ENCODE measurements at regions not wholly inside any gene's neighbourhood (a gene's known extent, or its start where the extent isn't known, plus 50 kb on each side); places are given as distances from the start of the nearest gene placed in this dataset.

- TF ChIP-seq EZH2phosphoT487 (conservative IDR thresholded peaks at IDR 0.05; ENCODE audit: low read length) = no peak
- TF ChIP-seq, protein P1, sequence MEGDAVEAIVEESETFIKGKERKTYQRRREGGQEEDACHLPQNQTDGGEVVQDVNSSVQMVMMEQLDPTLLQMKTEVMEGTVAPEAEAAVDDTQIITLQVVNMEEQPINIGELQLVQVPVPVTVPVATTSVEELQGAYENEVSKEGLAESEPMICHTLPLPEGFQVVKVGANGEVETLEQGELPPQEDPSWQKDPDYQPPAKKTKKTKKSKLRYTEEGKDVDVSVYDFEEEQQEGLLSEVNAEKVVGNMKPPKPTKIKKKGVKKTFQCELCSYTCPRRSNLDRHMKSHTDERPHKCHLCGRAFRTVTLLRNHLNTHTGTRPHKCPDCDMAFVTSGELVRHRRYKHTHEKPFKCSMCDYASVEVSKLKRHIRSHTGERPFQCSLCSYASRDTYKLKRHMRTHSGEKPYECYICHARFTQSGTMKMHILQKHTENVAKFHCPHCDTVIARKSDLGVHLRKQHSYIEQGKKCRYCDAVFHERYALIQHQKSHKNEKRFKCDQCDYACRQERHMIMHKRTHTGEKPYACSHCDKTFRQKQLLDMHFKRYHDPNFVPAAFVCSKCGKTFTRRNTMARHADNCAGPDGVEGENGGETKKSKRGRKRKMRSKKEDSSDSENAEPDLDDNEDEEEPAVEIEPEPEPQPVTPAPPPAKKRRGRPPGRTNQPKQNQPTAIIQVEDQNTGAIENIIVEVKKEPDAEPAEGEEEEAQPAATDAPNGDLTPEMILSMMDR (IDR thresholded peaks at IDR 0.05; ENCODE audit: insufficient read depth, low read length, poor library complexity, severe bottlenecking) = no peak
Observed at GRCh38 chr10:4130685-4131084, 345.7 kb upstream of the KLF6 start.
